Kidney capillary endothelial cell (primary cell): ENCODE measurements at regions not wholly inside any gene's neighbourhood (a gene's known extent, or its start where the extent isn't known, plus 50 kb on each side); places are given as distances from the start of the nearest gene placed in this dataset.

Source experiments
- DNase-seq: peaks from one replicate; pipeline ENCODE4 v3.0.0-alpha.2; 2018; ENCODE audit warnings: low spot score

- no peak for DNase-seq
These were observed 194.9 kb upstream of the CDH5 start for GRCh38 chr16:66171578-66171977.

GRCh38 chr16:66170989-66171388 lies 195.5 kb upstream of the CDH5 start:
- DNase-seq, result no peak

- no peak for DNase-seq
These were observed 196.7 kb upstream of the CDH5 start for GRCh38 chr16:66169817-66170216.

GRCh38 chr16:66168777-66169176 lies 197.7 kb upstream of the CDH5 start:
- no peak for DNase-seq

GRCh38 chr16:66167564-66168291 lies 198.8 kb upstream of the CDH5 start:
- DNase-seq, result no peak

GRCh38 chr16:66166490-66166889 lies 200.0 kb upstream of the CDH5 start:
- no peak for DNase-seq

- no peak for DNase-seq
These were observed 200.6 kb upstream of the CDH5 start for GRCh38 chr16:66165879-66166278.

GRCh38 chr16:66164581-66165247 lies 201.8 kb upstream of the CDH5 start:
- no peak for DNase-seq

- no peak for DNase-seq
These were observed 203.7 kb upstream of the CDH5 start for GRCh38 chr16:66162821-66163220.

GRCh38 chr16:66161942-66162341 lies 204.5 kb upstream of the CDH5 start:
- no peak for DNase-seq

GRCh38 chr16:66161269-66161668 lies 205.2 kb upstream of the CDH5 start:
- no peak for DNase-seq

GRCh38 chr16:66159987-66160386 lies 206.5 kb upstream of the CDH5 start:
- DNase-seq, result no peak

GRCh38 chr16:66156538-66156937 lies 210.0 kb upstream of the CDH5 start:
- no peak for DNase-seq

- no peak for DNase-seq
These were observed 210.6 kb upstream of the CDH5 start for GRCh38 chr16:66155933-66156332.

GRCh38 chr16:66154801-66155200 lies 211.7 kb upstream of the CDH5 start:
- no peak for DNase-seq

GRCh38 chr16:66152823-66153393 lies 213.6 kb upstream of the CDH5 start:
- no peak for DNase-seq

- no peak for DNase-seq
These were observed 214.3 kb upstream of the CDH5 start for GRCh38 chr16:66152181-66152580.

GRCh38 chr16:66150698-66151482 lies 215.6 kb upstream of the CDH5 start:
- peak; percentile 29 for DNase-seq

- no peak for DNase-seq
These were observed 219.2 kb upstream of the CDH5 start for GRCh38 chr16:66147291-66147690.

GRCh38 chr16:66146798-66147197 lies 219.7 kb upstream of the CDH5 start:
- no peak for DNase-seq

GRCh38 chr16:66144641-66145040 lies 221.8 kb upstream of the CDH5 start:
- no peak for DNase-seq

GRCh38 chr16:66143415-66143814 lies 223.1 kb upstream of the CDH5 start:
- no peak for DNase-seq

GRCh38 chr16:66141885-66142284 lies 224.6 kb upstream of the CDH5 start:
- no peak for DNase-seq
